G401 (cell line): ENCODE measurements at regions not wholly inside any gene's neighbourhood (a gene's known extent, or its start where the extent isn't known, plus 50 kb on each side); places are given as distances from the start of the nearest gene placed in this dataset.
"Not testable (repeated sequence)": the region's sequence is repeated elsewhere in the genome, so short reads cannot be mapped to it uniquely, and the experiment has no call there.

Experiments used
- DNase-seq: peaks from one replicate; pipeline ENCODE4 v3.0.0-alpha.2; 2015; ENCODE audit warnings: low spot score
- in situ Hi-C: cut with HindIII; loops from 2 replicates; pipeline ENCODE4 v1.10.0; 2016; ENCODE audit warnings: low sequenced_read_pairs, mixed read lengths

GRCh38 chr9:23991874-23992273 lies 165.8 kb upstream of the ELAVL2 start:
- in situ Hi-C loops, DNase-seq: not testable (repeated sequence)

- in situ Hi-C loops, result no loop called here
- no peak for DNase-seq
Measured at GRCh38 chr9:23979491-23979890, 153.5 kb upstream of the ELAVL2 start.

- DNase-seq, result no peak
- in situ Hi-C loops, result no loop called here
Measured at GRCh38 chr9:23962101-23962500, 136.1 kb upstream of the ELAVL2 start.

- no peak for DNase-seq
Measured at GRCh38 chr9:23945897-23946296, 119.9 kb upstream of the ELAVL2 start.

GRCh38 chr9:23941051-23941450 lies 115.0 kb upstream of the ELAVL2 start:
- in situ Hi-C loops, result no loop called here
- DNase-seq, result no peak

More at GRCh38 chr9:23945897-23946296, 119.9 kb upstream of the ELAVL2 start:
- in situ Hi-C loops, result no loop called here

GRCh38 chr9:23938908-23939307 lies 112.9 kb upstream of the ELAVL2 start:
- in situ Hi-C loops, result no loop called here

GRCh38 chr9:23934291-23934906 lies 108.4 kb upstream of the ELAVL2 start:
- DNase-seq, result no peak
- in situ Hi-C loops, result no loop called here

More at GRCh38 chr9:23938908-23939307, 112.9 kb upstream of the ELAVL2 start:
- no peak for DNase-seq

- no peak for DNase-seq
- in situ Hi-C loops, result no loop called here
Measured at GRCh38 chr9:23933348-23933747, 107.3 kb upstream of the ELAVL2 start.

GRCh38 chr9:23926368-23926767 lies 100.3 kb upstream of the ELAVL2 start:
- in situ Hi-C loops, result no loop called here
- DNase-seq, result no peak

GRCh38 chr9:23914431-23915003 lies 88.5 kb upstream of the ELAVL2 start:
- in situ Hi-C loops, result no loop called here

GRCh38 chr9:23907343-23907742 lies 81.3 kb upstream of the ELAVL2 start:
- in situ Hi-C loops, result no loop called here
- DNase-seq, result no peak

More at GRCh38 chr9:23914431-23915003, 88.5 kb upstream of the ELAVL2 start:
- no peak for DNase-seq

- in situ Hi-C loops, result no loop called here
- DNase-seq, result no peak
Measured at GRCh38 chr9:23887781-23888180, 61.7 kb upstream of the ELAVL2 start.
